NB4 (cell line): ENCODE measurements at regions not wholly inside any gene's neighbourhood (a gene's known extent, or its start where the extent isn't known, plus 50 kb on each side); places are given as distances from the start of the nearest gene placed in this dataset.

Experiments
- DNase-seq: peaks from one replicate; pipeline ENCODE4 v3.0.0; 2010; ENCODE audit warnings: low read depth
- H3K4me3 ChIP-seq: one replicate; pipeline ENCODE4 v1.5.1; 2011; ENCODE audit warnings: mild to moderate bottlenecking, low read depth, low read length, moderate library complexity
- CTCF ChIP-seq: IDR thresholded peaks from one replicate; pipeline ENCODE4 v1.5.1; 2012; ENCODE audit warnings: low read depth, low read length
- MYC ChIP-seq: IDR thresholded peaks from 2 replicates; pipeline ENCODE4 v1.6.1; 2011; ENCODE audit warnings: low read depth, low read length
- POLR2A ChIP-seq: IDR thresholded peaks from 2 replicates; pipeline ENCODE4 v1.6.1; 2011; ENCODE audit warnings: mild to moderate bottlenecking; ENCODE audit not compliant: insufficient read length; ENCODE audit errors: extremely low read depth
- TF ChIP-seq, protein P1 (sequence below): IDR thresholded peaks from 2 replicates; pipeline ENCODE4 v1.6.1; 2011; ENCODE audit warnings: low read depth, low read length

GRCh38 chr5:123876276-123876790, 364.4 kb downstream of the CSNK1G3 start:
- DNase-seq = no peak
- no peak for TF ChIP-seq MYC
- TF ChIP-seq, protein P1, sequence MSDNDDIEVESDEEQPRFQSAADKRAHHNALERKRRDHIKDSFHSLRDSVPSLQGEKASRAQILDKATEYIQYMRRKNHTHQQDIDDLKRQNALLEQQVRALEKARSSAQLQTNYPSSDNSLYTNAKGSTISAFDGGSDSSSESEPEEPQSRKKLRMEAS = no peak
- no peak for TF ChIP-seq POLR2A
- TF ChIP-seq CTCF = no peak
- no peak overlapping the region for H3K4me3 ChIP-seq

DNA sequence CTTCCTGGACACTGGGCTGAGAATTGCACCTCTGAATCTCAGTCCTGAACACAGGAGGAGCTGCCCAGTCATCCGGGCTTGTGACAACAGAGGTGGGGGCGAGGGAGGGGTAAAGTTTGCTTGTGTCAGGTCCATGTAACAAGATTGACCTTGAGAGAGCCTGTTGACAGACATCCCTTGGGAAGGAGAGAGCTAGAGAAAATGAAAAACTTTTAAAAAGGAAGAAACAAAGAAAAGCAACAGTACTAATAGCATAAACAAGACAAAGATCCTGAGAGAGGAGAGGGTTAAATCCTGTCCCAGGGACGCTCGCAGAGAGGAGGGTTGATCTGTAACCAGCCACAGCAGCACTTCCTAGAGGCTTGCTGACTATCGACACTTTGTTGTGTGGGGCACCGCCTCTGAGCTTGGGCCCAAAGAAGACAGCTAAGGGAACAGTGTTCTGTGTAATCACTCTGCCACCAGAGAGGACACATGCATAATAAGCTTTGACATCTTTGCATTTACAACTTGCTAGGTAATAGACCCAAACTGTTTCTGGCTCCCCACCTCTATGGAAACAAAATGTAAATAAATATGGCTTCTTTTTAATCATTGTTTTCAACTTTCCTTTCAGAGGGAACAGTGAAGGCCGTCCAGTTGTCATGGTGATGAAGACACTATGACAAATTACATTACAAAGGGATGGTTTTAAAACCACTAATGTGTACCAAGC, 363.7 kb downstream of the CSNK1G3 start:
- DNase-seq = no peak
- TF ChIP-seq CTCF (no peak), POLR2A (no peak), MYC (no peak)
- TF ChIP-seq, protein P1 = no peak
- H3K4me3 ChIP-seq = no peak overlapping the region

DNA sequence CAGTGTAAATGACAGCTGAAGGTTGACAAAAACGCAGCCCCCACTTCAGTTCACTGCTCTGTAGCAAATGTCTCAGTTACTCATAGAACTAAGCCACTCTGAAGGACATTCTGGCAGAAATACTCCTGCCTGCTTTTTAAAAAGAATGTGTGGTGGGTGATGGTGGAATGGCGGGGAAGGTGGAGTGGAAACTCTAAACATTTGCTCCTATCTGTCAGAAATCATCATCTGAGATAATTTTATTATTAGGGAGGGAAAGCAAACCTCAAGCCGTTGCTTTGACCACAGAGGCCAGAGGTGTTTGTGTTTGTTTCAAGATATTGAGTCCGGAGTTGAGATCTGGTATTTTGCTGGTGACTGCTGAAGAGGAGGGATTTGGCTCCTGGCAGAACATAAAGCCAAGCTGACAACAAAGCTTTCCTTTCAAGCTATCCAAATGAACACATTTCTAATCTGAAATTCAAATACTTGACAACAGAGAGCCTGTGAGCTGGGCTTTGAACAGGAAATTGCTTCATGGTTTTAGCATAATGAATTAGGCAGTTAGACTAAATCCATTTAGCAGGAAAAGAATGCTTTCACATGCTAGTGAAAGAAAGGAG, 362.7 kb downstream of the CSNK1G3 start:
- no peak overlapping the region for H3K4me3 ChIP-seq
- no peak for TF ChIP-seq CTCF
- TF ChIP-seq, protein P1 = no peak
- DNase-seq = peak; percentile 3

- no peak for DNase-seq
- no peak overlapping the region for H3K4me3 ChIP-seq
- TF ChIP-seq CTCF (no peak), MYC (no peak), POLR2A (no peak)
- TF ChIP-seq, protein P1 = no peak
Observed at GRCh38 chr5:123873846-123874245, 361.9 kb downstream of the CSNK1G3 start.

DNA sequence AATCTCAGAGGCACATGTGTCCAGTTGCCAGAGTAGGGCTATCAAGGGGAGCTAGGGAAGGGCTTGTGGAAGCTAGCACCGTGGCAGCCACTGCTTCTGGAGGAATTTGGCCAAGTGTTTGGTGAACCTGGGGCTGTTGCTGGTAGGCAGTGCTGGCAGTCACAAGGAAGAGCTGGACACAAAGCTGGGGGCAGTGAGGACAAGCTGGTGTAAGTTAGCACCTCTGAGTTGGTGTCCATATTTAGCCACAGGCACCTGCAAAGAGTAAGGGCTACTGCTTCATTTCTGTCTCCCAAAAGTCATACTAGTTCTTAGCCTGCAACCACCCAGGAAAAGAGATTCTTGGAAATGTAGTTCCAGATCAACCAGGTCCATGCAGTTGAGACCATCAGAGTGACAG, 359.4 kb downstream of the CSNK1G3 start:
- TF ChIP-seq CTCF (no peak), MYC (no peak), POLR2A (no peak)
- TF ChIP-seq, protein P1 = no peak
- no peak for DNase-seq

More for the DNA sequence above, 359.4 kb downstream of the CSNK1G3 start:
- no peak overlapping the region for H3K4me3 ChIP-seq
